Tibial nerve (tissue), 4 donors: ENCODE measurements at regions not wholly inside any gene's neighbourhood (a gene's known extent, or its start where the extent isn't known, plus 50 kb on each side); places are given as distances from the start of the nearest gene placed in this dataset.

ENCODE experiments used
- DNase-seq, 2 donors: peaks; one replicate each; pipeline ENCODE4 v3.0.0-alpha.2; 2019; ENCODE audit warnings: low spot score in 2 of 2
- H3K27ac ChIP-seq, 4 donors: fragments of 200-600 bp; sonication (generic) in 3 of 4; one replicate each; pipeline ENCODE4 v1.5.1; 2017 to 2019; ENCODE audit warnings: mild to moderate bottlenecking in 1 of 4
- H3K27me3 ChIP-seq, 2 donors: fragments of 200-600 bp; sonication (generic) in 1 of 2; one replicate each; pipeline versions ENCODE4 v1.5.1 to v1.6.0; 2017 to 2019
- H3K36me3 ChIP-seq, 3 donors: fragments of 200-600 bp; sonication (generic); one replicate each; pipeline ENCODE4 v1.5.1; 2018 to 2019
- H3K4me1 ChIP-seq, 4 donors: fragments of 200-600 bp; sonication (generic) in 3 of 4; one replicate each; pipeline ENCODE4 v1.5.1; 2017 to 2019
- H3K4me3 ChIP-seq, 4 donors: fragments of 200-600 bp; sonication (generic) in 3 of 4; one replicate each; pipeline ENCODE4 v1.5.1; 2017 to 2019; ENCODE audit warnings: mild to moderate bottlenecking in 1 of 4, moderate library complexity in 1 of 4
- H3K9me3 ChIP-seq, 4 donors: fragments of 200-600 bp; sonication (generic) in 3 of 4; one replicate each; pipeline ENCODE4 v1.5.1; 2017 to 2019
- CTCF ChIP-seq, 5 experiments: fragments of 200-600 bp in 3 of 5; fragments of 450-650 bp in 2 of 5; sonication (generic) in 3 of 5; IDR thresholded peaks; one replicate each; pipeline ENCODE4 v1.5.1; 2016 to 2019; ENCODE audit warnings: antibody characterized with exemption in 5 of 5, mild to moderate bottlenecking in 3 of 5, moderate library complexity in 2 of 5
- EP300 ChIP-seq, 2 donors: sonication (generic); formaldehyde crosslinking; IDR thresholded peaks; one replicate each; pipeline ENCODE4 v1.6.1; 2017; ENCODE audit warnings: antibody characterized with exemption in 2 of 2, mild to moderate bottlenecking in 1 of 2
- POLR2A ChIP-seq, 2 donors: fragments of 450-650 bp; IDR thresholded peaks; one replicate each; pipeline ENCODE4 v1.6.1; 2017; ENCODE audit warnings: antibody characterized with exemption in 2 of 2, mild to moderate bottlenecking in 2 of 2, moderate library complexity in 2 of 2
- WGBS, 2 donors: methylation state at CpG; one replicate each; pipeline ENCODE4 v1.1.5; 2018; 5-methylcytosine and 5-hydroxymethylcytosine counted together

- Histone ChIP-seq H3K36me3 (no peaks in the 10 kb centered on the region), H3K4me3 (no peak overlapping the region), H3K4me1 (no peaks in the 10 kb centered on the region), H3K9me3 (no peaks in the 10 kb centered on the region), H3K27ac (no peak overlapping the region), H3K27me3 (no peaks in the 10 kb centered on the region)
- WGBS, 2 donors, result 96 to 100% methylated on average over 1 of the region's 1 CpG
- TF ChIP-seq EP300 (IDR thresholded peaks at IDR 0.05), result no peak
- no peak for TF ChIP-seq CTCF (IDR thresholded peaks at IDR 0.05)
- no peak for TF ChIP-seq POLR2A (IDR thresholded peaks at IDR 0.05)
- DNase-seq, result no peak
These were observed 200.4 kb upstream of the FAR2 start for GRCh38 chr12:28948685-28949084.

GRCh38 chr12:28949184-28949583 lies 199.9 kb upstream of the FAR2 start:
- 93 to 96% methylated on average over 1 of the region's 1 CpG for WGBS, 2 donors

GRCh38 chr12:28950049-28950448 lies 199.0 kb upstream of the FAR2 start:
- Histone ChIP-seq H3K27ac (no peak overlapping the region), H3K9me3 (no peaks in the 10 kb centered on the region), H3K27me3 (no peaks in the 10 kb centered on the region), H3K4me1 (peaks cover 0 to 8% (median 0%) of the 10 kb centered on the region in 4 donors), H3K36me3 (no peaks in the 10 kb centered on the region), H3K4me3 (no peak overlapping the region)
- DNase-seq, result no peak
- TF ChIP-seq EP300 (IDR thresholded peaks at IDR 0.05), result no peak
- no peak for TF ChIP-seq POLR2A (IDR thresholded peaks at IDR 0.05)
- no peak for TF ChIP-seq CTCF (IDR thresholded peaks at IDR 0.05)

More at GRCh38 chr12:28949184-28949583, 199.9 kb upstream of the FAR2 start:
- TF ChIP-seq CTCF (IDR thresholded peaks at IDR 0.05), result no peak
- TF ChIP-seq POLR2A (IDR thresholded peaks at IDR 0.05), result no peak
- TF ChIP-seq EP300 (IDR thresholded peaks at IDR 0.05), result no peak
- DNase-seq, result no peak
- no peak overlapping the region for H3K4me3 ChIP-seq
- no peaks in the 10 kb centered on the region for H3K4me1 ChIP-seq
- H3K27me3 ChIP-seq, result no peaks in the 10 kb centered on the region
- no peaks in the 10 kb centered on the region for H3K36me3 ChIP-seq
- no peak overlapping the region for H3K27ac ChIP-seq
- no peaks in the 10 kb centered on the region for H3K9me3 ChIP-seq

- Histone ChIP-seq H3K27ac (no peak overlapping the region), H3K4me1 (peaks cover 0 to 15% (median 0%) of the 10 kb centered on the region in 4 donors), H3K4me3 (no peak overlapping the region), H3K36me3 (no peaks in the 10 kb centered on the region), H3K9me3 (no peaks in the 10 kb centered on the region), H3K27me3 (no peaks in the 10 kb centered on the region)
- WGBS, 2 donors, result 88 to 92% methylated on average over 1 of the region's 1 CpG
- DNase-seq, result no peak
- TF ChIP-seq CTCF (IDR thresholded peaks at IDR 0.05) (no peak), EP300 (IDR thresholded peaks at IDR 0.05) (no peak), POLR2A (IDR thresholded peaks at IDR 0.05) (no peak)
These were observed 197.1 kb upstream of the FAR2 start for GRCh38 chr12:28951935-28952334.

GRCh38 chr12:28954333-28954732 lies 194.7 kb upstream of the FAR2 start:
- H3K27ac ChIP-seq, result no peak overlapping the region
- H3K9me3 ChIP-seq, result peaks cover 0 to 1% (median 0%) of the 10 kb centered on the region in 4 donors
- DNase-seq, result no peak
- no peaks in the 10 kb centered on the region for H3K27me3 ChIP-seq
- peaks cover 0 to 19% (median 0%) of the 10 kb centered on the region in 4 donors for H3K4me1 ChIP-seq
- H3K4me3 ChIP-seq, result no peak overlapping the region
- no peaks in the 10 kb centered on the region for H3K36me3 ChIP-seq
- TF ChIP-seq CTCF (IDR thresholded peaks at IDR 0.05), result no peak
- TF ChIP-seq EP300 (IDR thresholded peaks at IDR 0.05), result no peak
- no peak for TF ChIP-seq POLR2A (IDR thresholded peaks at IDR 0.05)
